Activated T-cell treated with anti-CD3 and anti-CD28 coated beads for 24 hours (primary cell): ENCODE measurements at regions not wholly inside any gene's neighbourhood (a gene's known extent, or its start where the extent isn't known, plus 50 kb on each side); places are given as distances from the start of the nearest gene placed in this dataset.
"Not testable (repeated sequence)": the region's sequence is repeated elsewhere in the genome, so short reads cannot be mapped to it uniquely, and the experiment has no call there.

ENCODE experiments used
- DNase-seq: peaks from one replicate; pipeline ENCODE4 v3.0.0-alpha.2; 2020; ENCODE audit warnings: low read depth

DNA sequence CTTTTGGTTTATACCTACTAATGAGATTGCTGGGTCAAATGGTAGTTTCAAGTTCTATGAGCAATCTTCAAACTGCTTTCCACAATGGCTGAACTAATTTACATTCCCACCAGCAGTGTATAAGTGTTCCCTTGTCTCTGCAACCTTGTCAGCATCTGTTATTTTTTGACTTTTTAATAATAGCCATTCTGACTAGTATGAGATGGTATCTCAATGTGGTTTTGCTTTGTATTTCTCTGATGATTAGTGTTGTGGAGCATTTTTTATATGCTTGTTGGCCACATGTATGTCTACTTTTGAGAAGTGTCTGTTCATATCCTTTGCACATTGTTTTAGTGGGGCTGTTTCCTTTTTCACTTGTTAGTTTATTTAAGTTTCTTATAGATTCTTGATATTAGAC is 449.3 kb upstream of the ATP11B start:
- not testable (repeated sequence) for DNase-seq

DNA sequence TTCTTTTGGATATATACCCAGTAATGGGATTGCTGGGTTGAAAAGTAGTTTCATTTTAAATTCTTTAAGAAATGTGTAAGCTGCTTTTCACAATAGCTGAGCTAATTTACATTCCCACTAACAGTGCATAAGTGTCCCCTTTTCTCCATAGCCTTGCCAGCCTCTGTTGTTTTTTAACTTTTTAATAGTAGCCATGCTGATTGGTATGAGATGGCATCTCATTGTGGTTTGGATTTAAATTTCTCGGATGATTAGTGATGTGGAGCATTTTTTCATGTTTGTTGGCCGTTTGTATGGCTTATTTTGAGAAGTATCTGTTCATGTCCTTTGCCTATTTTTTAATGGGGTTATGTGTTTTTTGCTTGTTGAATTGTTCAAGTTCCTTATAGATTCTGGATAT is 444.3 kb upstream of the ATP11B start:
- DNase-seq = no peak

DNA sequence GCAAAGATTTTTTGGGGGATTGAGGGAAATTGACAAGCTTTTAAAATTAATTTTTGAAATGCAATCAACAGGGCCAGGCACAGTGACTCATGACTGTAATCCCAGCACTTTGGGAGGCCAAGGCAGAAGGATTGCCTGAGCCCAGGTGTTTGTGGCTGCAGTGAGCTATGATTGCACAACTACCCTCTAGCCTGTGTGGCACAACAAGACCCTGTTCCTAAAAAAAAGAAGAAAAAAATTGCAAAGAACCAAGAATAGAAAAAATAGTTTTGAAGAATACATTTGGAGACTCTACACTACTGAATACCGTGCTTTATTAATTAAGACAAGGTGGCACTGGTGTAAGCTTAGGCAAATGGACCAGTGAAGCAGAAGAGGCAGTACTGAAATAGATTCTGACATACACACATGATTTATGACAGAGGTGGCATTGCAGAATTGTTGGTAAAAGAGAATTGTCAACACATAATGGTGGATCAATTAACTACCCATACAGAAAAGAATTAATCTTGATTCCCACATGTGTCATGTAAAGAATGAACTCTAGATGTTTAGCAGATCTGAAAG is 443.3 kb upstream of the ATP11B start:
- DNase-seq = no peak

DNA sequence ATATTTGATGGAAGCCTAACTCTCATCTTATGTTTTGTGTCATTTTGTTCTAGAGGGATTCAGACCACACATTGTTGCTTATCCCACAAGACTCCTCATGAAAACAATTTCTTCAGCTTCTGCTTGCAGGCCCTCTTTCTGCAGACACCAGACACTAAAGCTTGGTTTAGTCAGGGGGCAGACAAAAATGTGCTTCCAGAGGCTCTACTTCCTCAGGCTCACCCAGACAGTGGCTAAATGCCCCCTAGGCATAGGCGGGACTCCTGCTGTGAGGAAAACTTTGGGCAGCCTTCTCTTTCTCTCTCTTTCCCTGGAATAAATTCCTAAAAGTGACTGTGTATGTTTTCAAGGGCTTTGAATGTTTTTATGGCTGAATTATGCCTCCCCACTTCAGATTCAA is 435.4 kb upstream of the ATP11B start:
- no peak for DNase-seq

DNA sequence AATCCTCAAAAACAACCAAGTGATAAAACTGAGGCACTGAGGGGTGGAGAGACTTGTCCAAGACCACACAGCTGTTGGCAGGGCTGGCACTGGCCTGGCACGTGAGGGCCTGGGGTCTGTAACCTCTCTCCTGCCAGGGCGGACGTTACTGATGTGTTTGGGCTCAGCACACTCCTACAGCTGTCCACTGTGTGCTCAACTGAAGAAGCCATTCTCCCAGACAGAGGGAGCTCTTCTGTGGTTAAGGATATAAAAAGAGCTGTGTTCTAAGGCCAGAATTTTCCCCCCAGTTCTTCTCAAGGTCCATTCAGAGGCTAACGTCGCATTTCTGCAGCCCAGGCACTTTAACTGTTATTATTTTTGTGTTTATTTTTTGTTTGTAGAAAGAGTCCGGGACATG is 429.0 kb upstream of the ATP11B start:
- DNase-seq = no peak

DNA sequence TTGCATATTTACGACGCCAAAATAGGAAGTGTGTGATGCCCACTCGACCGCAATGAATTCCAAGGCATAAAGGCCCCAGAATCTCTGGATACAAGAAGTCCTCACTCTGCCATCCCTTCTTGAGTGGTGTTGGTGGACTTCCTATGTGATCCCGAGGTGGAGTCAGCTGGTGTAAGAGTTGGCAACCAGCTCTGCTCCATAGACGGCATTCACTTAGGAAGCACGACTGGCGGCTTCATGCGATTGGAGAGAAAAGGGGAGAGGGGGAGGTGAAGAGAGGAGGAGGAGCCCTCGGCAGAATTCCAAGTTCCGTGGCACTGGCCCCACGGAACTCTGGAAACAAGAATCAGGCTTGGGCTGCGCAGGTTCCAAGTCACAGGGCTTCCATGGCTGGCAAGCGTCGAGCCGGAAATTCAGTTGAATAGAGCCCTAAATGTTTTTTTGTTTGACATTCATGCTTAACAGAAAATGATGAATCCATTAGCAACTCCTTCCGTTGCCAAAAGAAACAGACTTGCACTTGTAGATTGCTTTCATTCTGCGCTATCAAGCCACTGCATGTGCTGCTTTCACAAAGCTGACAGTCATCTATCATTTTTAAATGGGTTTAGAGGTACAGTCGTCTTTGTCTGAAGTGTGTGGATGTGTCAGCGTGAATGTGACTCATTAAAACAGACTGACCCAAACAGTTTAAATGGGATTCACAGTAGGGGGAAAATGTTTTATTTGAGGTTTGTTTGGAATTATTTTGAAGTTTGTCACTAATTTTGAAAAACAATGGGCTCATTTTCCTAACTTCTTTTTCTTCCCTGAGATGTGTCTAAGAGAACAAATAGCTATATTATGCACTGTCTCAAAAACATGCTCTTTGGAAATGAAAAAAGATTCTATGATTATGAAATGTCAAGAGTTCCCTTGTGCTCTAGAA is 428.3 kb upstream of the ATP11B start:
- DNase-seq = no peak

DNA sequence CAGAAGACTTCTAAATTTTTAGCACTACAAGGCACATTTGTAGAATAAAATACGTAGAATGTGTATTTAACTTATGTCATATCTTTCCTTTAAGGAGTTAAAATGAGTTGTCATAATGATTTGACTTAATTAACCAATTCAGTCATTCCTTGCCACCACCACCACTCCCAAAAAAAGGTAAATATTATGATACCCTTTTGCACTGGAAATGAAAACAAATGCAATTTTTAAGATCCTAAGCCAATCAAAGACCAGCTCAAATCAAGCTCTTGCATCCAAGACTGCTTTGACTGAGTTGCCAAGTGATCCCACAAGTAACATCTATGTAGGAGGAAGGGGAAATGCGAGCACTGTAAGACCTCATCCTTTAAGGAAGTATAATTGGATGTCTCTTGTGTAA is 426.6 kb upstream of the ATP11B start:
- no peak for DNase-seq

DNA sequence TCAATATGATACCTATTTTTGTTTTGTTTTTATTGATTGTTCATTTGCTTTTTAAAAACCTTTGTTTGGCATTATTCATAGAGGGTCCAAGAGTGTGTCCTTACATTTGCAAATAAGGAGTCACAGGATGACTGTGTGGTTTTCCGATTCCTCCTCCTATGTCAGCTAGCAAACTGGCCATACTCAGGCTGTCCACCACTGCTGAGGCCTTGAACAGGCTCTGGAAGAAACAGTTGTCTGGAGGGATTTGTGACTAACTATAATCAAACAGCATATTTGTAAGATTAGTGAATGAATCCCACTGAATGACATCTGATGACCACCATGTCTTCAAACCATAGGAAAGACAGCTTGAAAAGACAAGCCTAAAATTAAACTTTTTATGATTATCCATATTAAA is 423.4 kb upstream of the ATP11B start:
- DNase-seq = no peak

DNA sequence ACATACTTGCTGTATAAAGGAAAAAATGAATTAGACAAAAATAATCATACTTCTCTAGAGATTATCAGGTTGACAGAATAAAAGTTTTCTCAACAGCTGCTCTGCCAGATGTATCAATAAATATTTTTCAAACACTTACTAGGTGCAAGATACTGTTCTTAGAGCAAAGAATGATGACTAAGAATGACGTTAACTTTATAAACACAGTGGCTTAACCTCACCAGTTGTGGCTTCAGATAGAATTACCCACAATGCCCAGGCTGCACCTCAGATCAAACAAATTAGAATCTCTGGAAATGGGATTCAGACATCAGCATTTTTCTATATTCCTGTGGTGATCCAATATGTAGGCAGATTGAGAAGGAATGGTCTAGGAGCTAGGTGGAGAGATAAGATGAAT is 422.4 kb upstream of the ATP11B start:
- DNase-seq = no peak

DNA sequence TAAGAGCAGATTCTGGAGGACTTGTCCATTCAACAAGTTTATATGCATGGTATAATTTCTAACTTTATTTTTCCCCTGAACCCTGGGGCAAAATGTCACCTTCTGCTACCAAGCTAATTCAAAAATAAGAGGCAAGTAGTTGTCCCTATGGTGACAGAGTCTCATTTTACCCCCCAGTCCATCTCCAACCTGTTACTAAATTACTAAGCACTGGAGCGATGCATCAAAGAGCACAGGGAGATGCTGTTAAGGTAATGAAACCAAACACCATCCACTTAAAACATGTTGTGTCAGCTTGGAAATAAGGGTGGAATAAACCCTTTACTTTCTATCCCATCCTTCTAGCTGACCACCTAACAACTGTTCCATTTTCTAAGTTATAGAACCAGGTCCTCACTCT is 417.4 kb upstream of the ATP11B start:
- no peak for DNase-seq

DNA sequence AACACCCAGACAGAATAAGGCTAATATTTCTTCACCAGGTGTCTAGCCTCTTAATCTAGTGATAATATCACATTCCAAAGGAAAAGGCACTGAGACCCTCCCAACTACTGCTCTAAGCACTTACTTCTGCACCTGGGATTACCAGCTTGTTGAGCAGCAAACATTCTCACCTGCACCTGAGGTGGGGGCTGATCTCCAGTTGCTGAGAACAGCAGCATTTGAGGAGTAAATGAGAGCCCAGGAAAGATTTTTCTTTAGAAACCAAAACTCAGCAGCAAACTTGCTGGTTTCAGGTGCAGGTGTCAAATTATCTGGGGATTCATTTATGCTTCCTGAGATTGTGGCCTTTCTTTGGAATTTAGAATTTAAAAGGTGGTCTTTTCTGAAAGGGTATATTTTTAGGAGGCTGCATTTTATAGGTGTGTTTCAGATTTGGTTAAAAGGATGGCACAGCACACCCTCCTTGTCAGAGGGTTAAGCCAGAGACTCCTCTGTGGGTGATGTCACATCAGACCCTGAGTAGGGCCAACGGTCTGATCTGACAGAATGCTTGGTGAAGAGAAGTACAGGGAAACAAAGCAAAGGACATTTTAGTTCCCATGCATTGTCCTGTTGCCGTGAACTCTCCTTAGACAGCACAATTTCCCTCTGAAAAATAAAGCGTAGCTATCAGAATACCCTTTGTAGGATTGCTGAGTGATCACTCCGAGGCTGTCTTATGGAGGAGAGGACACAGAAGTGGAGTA is 411.0 kb upstream of the ATP11B start:
- no peak for DNase-seq

DNA sequence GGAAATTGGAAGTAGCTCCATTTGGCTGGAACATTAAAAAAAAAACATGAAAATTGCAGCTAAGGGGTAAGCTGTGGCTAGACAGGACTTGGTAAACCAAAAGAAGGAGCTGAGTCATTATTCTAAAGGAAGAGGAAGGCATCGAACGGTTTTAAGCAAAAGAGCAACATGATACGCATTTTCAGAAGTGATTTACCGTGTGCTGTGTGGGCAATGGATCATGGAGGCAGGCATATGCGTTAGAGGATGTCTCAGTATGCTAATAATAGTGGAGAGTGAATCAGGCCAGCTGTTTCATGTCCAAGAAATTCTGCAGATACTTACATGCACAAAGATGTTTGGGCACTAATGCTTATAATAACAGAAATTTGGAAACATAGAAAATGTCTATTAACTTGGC is 409.1 kb upstream of the ATP11B start:
- DNase-seq = no peak

DNA sequence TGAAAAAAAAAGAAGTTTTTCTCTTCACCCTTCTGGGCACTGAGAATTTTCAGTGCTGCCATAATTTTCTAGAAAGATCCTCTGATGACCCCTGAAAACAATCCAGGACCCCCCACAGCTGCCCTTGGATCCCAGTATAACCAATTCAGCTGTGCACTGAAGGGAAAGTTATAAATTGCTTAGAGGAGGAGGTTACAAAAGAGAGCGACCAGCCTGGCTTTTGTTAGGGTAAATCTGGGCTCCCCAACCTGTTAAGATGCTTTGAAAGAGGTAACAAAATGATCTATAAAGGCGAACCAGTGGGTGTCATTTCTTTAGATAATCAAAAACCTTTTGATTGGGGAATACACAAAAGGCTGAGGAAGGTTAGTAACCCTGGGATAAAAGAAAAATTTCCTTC is 407.9 kb upstream of the ATP11B start:
- DNase-seq = no peak

DNA sequence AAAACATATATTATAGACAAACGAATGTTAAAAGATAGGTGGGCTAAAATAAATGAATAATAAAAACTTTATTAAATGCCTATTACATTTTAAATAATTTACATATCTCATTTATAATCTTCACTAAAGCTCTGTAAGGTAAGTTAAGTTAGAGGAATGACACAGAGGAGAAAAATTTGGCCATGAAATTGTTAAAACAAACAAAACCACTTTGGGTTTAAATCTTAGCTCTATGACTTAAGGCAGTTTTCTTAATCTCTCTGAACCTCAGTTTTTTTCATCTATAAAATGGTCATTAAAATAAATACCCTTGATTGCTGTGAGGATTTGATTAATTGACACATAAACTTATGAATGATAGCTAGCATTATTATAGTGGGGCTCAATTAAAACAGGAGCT is 404.8 kb upstream of the ATP11B start:
- no peak for DNase-seq

DNA sequence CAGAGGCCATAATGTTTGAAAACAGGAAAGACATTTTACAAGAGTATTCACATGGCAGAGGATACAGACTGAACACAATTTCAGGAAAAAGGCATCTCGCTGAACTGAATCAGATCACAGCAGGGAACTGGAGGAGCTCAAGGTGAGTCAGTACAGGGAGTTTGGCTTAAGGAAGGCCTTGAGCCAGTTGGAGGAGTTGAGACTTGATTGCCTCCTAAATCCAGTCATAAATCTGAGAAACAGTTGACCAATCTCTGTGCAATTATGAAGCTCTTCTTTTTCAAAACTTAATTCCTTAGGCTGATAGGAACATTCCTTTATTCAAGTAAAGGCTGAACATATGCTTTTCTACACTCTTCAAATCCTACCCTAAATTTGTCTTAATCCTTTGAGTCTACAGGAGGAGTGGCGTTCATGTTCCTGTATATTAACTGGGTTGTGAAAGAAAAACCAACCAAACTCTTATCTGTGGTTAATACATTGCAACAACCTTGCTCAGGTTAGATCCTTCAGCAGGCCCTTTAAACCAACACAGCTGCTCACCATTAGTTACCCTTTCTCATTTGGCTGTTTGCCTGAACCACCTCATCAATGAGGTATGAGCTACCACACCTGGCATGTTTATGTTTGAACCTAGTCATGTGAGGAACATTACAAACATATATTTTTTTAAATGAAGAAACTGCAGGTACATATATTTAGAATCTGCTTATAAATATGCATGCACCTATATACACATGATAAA is 404.1 kb upstream of the ATP11B start:
- no peak for DNase-seq

DNA sequence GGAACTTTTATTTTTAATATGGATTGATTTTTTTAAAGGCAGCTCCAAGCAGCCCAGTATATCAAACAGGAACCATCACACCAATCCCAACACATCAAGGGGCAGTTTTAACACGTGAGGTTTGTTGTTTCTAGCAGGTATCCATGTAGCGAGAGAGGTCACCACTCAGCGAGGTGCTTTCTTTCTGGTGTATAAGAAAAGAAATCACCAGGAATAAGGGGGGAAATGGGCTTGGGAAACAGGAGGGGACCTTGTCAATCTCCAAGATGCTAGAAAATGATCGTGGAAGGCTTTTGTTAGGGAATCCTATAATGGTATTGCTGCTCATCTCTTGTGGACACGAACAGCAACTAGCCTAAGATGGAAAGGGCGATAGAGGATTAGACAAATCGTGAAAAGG is 402.9 kb upstream of the ATP11B start:
- no peak for DNase-seq

DNA sequence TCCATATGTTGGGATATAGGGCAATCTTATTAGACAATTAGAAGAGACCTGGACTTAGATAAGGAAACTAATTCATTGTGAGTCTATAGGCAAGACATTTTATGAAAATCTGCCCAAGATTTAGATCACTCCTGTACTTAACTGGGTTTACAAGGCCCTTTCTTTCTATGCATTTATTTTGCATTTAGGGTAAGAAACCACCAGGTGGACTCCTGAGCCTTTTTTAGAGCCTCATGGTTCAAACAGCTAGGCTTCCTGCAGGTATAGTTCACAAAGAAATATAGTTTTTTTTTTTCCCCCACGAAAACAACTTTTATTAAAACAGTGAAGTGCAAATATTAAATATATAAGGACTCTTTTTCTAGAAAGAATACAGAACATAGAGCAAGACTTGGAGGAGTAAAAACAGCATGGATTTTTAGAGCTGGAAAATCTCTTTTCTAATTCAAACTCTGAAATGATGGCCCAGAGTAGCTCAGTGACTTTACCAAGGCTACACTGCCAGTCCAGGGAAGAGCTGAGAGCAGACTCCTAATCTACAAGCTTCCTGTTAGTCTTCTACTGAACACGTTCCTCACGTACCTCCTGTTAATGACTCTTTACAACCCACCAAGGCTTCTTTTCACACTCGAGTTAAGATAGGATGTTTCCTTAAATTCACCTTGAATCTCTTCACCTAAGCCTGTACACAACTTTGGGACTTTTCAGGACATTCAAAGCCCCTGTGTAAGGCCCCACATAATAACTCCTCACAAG is 400.9 kb upstream of the ATP11B start:
- DNase-seq = no peak

DNA sequence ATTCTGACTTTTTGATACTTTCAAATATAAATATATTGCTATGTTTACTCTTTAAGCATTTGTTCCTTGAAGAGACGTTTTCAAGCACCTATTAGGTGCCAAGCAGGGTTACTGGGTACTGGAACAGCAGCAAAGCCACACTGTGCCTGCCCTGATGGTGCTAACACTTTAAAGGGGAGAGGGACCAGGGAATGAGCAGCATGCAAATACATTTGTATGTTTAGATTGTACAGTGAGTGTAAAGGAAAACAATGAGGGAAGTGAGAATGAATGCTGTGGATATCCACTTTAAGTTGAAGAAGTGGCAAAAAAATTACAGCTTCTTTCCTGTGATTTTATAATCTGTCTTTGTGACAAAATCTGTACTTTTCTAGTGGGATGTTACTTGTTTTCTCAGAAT is 400.2 kb upstream of the ATP11B start:
- no peak for DNase-seq

DNA sequence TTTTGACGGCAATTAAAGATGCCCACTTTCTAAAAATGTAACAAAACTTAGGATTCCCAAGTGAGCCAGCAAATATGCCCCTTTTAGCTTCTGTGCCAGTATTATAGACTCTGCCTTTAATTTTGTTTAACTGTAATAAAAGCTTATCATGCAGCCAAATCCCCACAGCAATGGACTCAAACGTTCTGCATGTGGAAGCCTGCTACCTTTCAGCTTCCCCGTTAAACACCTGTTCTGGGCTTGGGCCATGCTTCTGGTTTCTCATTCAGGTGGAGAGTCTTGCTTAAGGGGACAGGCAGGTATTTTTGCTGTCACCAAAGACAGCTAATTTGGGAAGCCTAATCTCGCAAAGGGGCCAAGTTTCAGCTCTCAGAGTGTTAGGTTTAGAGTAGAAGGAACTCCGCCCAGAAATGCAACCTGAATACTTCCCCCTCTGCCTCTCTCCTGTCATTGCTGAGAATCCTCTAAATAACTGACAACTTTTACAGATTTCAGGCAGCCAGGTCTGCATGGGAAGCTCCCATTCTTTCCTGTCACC is 399.4 kb upstream of the ATP11B start:
- DNase-seq = no peak

DNA sequence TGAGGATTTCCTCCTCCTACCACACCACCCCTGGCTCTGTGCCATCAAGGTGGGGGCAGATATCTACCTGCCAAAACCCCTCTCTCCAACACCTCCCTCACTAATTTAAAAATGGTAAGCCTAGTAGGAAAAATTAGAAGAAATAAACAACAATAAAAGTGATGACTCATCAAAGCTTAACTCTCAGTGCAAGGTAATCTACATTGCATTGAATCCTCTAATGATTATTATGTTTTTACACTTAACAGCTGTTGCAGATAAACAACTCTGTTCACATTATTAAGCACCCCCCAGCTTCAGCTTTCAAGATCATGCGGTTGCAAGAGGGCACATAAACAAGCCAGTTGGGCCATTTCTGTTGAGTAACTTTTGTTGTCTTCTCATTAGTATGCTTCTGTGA is 396.1 kb upstream of the ATP11B start:
- no peak for DNase-seq

DNA sequence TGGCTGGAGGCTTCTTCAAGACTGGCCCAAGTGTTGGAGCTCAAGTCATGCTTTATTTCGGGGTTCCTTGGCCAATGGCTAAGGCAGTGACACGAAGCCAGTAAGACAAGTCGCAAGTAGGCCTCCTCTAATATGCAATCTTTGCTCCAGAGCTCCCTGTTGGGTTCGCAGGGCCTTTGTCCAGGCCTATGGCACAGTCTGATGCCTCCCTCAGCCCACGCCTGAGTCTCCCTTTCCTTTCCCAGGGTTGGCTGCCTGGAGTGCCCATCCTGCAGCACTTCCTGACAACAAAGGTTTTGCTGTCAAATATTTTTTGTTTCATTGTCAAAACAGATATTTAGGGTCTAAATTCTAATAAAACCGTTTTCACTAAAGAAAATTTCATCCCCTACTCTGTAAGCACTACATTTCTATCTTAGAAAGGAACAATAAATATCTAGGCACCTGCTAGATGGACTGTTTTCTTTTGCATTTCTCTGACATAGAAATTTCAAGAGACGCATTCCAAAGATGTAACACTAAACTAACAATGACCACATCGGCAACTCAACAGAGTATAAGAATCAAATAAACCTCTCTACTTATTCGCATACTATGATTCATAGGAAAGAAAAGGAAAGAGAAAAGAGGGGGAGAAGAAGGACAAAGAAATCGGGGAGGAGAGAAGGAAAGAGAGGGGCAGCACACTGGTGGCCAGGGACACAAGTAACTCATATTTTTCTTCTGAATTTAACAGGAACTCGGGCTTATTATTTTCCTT is 393.1 kb upstream of the ATP11B start:
- DNase-seq = no peak
